ENCODE measurements at regions not wholly inside any gene's neighbourhood (a gene's known extent, or its start where the extent isn't known, plus 50 kb on each side); places are given as distances from the start of the nearest gene placed in this dataset.

GRCh38 chr7:68700414-68700813, 897.9 kb upstream of the AUTS2 start:
- TF ChIP-seq ZNF792 (tag by site-specific recombination; IDR thresholded peaks at IDR 0.05) (no peak), ZNF398 (tag by site-specific recombination; IDR thresholded peaks at IDR 0.05) (no peak), CTCF (tag by site-specific recombination; IDR thresholded peaks at IDR 0.05) (no peak), ZNF785 (tag by site-specific recombination; IDR thresholded peaks at IDR 0.05) (no peak), ZSCAN16 (tag by site-specific recombination; IDR thresholded peaks at IDR 0.05) (no peak), ZNF639 (tag by site-specific recombination; IDR thresholded peaks at IDR 0.05) (no peak), TSHZ1 (tag by site-specific recombination; IDR thresholded peaks at IDR 0.05; ENCODE audit: borderline replicate concordance) (no peak)

Data from HEK293 (cell line).